Kidney (tissue), 13 donors: ENCODE measurements at regions not wholly inside any gene's neighbourhood (a gene's known extent, or its start where the extent isn't known, plus 50 kb on each side); places are given as distances from the start of the nearest gene placed in this dataset.
A peak's percentile ranks its signal among the peaks of the same experiment; 100 is the strongest.

Experiments
- DNase-seq, 5 donors: peaks; one replicate each; pipeline ENCODE4 v3.0.0-alpha.2; 2013 to 2020
- FAIRE-seq: peaks from 2 replicates; lab custom pipeline; 2012; peaks lifted over from hg19 to GRCh38; lab: Jason Lieb, UNC
- H3K27ac ChIP-seq, 2 donors: one replicate each; pipeline ENCODE4 v1.7.0; 2013; ENCODE audit warnings: low read depth in 2 of 2, low read length in 2 of 2, inconsistent platforms in 1 of 2
- H3K27me3 ChIP-seq: one replicate; pipeline ENCODE4 v1.7.1; 2013; ENCODE audit warnings: low read length, inconsistent platforms; ENCODE audit not compliant: control insufficient read depth, insufficient read depth
- H3K36me3 ChIP-seq, 3 donors: one replicate each; pipeline versions ENCODE4 v1.7.0 to v1.7.1; 2013; ENCODE audit warnings: low read length in 3 of 3, control low read depth in 1 of 3, inconsistent platforms in 1 of 3; ENCODE audit not compliant: insufficient read depth in 3 of 3, control insufficient read depth in 2 of 3
- H3K4me1 ChIP-seq, 3 donors: one replicate each; pipeline versions ENCODE4 v1.7.0 to v1.7.1; 2013; ENCODE audit warnings: low read length in 3 of 3, inconsistent platforms in 1 of 3, low read depth in 1 of 3; ENCODE audit not compliant: control insufficient read depth in 2 of 3, insufficient read depth in 2 of 3
- H3K4me3 ChIP-seq, 3 donors: one replicate each; pipeline versions ENCODE4 v1.7.0 to v1.8.1; 2013; ENCODE audit warnings: low read length in 3 of 3, control low read depth in 1 of 3, inconsistent platforms in 1 of 3
- H3K9ac ChIP-seq, 3 donors: one replicate each; pipeline versions ENCODE4 v1.7.0 to v1.7.1; 2013; ENCODE audit warnings: low read length in 3 of 3, control low read depth in 1 of 3, inconsistent platforms in 1 of 3
- H3K9me3 ChIP-seq, 3 donors: one replicate each; pipeline versions ENCODE4 v1.7.0 to v1.7.1; 2013; ENCODE audit warnings: low read length in 3 of 3, control low read depth in 1 of 3, inconsistent platforms in 1 of 3; ENCODE audit not compliant: control insufficient read depth in 2 of 3, insufficient read depth in 1 of 3
- intact Hi-C: fragments of 100-400 bp; cut with DNase I; formaldehyde crosslinking; loops from one replicate; pipeline ENCODE4 v1.11.1; 2022
- TF ChIP-seq, protein P1 (sequence below): IDR thresholded peaks from 3 replicates; pipeline ENCODE4 v1.5.1; 2012; ENCODE audit warnings: mild to moderate bottlenecking, moderate library complexity, borderline replicate concordance; ENCODE audit not compliant: insufficient read depth; ENCODE audit errors: extremely low read depth
- donor health status: control.
- donor health status: control.
- donor health status: control.
- donor health status: control.
- donor health status: control.
- donor health status: DM: yes; HTN: yes; CAD: no.
- donor health status: Normal renal cell carcinoma (clear cell type).

DNA sequence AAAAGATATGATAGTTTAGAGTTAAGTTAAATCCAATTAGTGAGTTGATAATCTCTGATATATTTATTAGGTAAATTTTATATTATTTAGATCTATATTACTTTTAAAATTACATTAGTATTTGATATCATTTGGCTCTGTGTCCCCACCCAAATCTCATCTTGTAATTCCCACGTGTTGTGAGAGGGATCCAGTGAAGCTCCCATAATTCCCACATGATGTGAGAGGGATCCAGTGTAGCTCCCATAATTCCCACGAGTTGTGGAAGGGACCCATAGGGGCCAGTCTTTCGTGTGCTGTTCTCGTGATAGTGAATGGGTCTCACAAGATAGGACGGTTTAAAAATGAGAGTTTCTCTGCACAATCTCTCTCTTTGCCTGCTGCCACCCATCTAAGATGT, 1183.6 kb downstream of the NSUN3 start:
- intact Hi-C loops, result no loop called here
- FAIRE-seq (no peak), DNase-seq (no peak)
- H3K27me3 ChIP-seq, result no peaks in the 10 kb centered on the region
- H3K9ac ChIP-seq, result no peak overlapping the region
- no peak overlapping the region for H3K27ac ChIP-seq
- H3K9me3 ChIP-seq, result no peaks in the 10 kb centered on the region
- TF ChIP-seq, protein P1, sequence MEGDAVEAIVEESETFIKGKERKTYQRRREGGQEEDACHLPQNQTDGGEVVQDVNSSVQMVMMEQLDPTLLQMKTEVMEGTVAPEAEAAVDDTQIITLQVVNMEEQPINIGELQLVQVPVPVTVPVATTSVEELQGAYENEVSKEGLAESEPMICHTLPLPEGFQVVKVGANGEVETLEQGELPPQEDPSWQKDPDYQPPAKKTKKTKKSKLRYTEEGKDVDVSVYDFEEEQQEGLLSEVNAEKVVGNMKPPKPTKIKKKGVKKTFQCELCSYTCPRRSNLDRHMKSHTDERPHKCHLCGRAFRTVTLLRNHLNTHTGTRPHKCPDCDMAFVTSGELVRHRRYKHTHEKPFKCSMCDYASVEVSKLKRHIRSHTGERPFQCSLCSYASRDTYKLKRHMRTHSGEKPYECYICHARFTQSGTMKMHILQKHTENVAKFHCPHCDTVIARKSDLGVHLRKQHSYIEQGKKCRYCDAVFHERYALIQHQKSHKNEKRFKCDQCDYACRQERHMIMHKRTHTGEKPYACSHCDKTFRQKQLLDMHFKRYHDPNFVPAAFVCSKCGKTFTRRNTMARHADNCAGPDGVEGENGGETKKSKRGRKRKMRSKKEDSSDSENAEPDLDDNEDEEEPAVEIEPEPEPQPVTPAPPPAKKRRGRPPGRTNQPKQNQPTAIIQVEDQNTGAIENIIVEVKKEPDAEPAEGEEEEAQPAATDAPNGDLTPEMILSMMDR, result no peak
- H3K4me1 ChIP-seq, result no peaks in the 10 kb centered on the region
- H3K4me3 ChIP-seq, result no peak overlapping the region
- no peaks in the 10 kb centered on the region for H3K36me3 ChIP-seq

DNA sequence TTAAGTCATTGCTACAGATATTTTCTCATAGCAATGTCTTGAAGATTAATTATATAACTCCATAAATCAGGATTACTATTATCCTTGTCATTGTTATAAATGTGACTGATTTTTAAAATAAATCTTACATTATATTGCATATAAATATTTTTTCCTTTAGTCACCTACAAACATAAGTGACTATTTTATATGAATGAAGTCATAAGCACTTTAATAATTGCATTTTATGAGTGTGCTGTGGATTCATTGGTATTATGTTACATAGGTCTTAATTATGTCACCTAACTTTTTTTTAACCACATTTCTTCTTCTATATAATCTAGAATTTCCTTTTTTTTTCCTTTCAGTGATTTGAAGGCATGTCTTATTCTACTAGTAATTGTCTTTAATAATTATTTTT, 1191.2 kb downstream of the NSUN3 start:
- Histone ChIP-seq H3K9ac (no peak overlapping the region), H3K4me1 (no peaks in the 10 kb centered on the region), H3K4me3 (no peak overlapping the region), H3K36me3 (no peaks in the 10 kb centered on the region), H3K27me3 (no peaks in the 10 kb centered on the region), H3K27ac (no peak overlapping the region), H3K9me3 (no peaks in the 10 kb centered on the region)
- intact Hi-C loops, result no loop called here
- DNase-seq, result no peak
- TF ChIP-seq, protein P1, result no peak
- peak; percentile 57 for FAIRE-seq

DNA sequence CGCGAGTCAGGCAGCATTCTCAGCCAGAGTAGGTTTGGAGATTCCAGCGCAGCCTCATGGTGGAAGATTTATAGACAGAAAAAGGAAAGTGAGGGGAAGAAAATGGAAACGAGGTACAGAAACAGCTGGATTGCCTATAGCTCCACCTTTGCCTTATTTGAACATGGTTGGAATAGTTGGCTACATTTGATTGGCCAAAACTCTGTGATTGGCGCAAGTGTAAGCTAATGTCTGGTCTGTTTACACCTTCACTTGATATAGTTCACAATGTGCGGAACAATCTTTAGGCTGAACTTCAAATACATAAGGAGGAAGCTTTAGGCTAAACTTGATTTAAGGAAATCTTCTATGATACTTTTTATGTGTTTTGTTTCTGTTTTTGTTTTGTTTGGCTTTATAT, 1191.9 kb downstream of the NSUN3 start:
- no peak for FAIRE-seq
- Histone ChIP-seq H3K9me3 (no peaks in the 10 kb centered on the region), H3K4me1 (no peaks in the 10 kb centered on the region), H3K4me3 (no peak overlapping the region), H3K27ac (no peak overlapping the region), H3K36me3 (no peaks in the 10 kb centered on the region), H3K9ac (no peak overlapping the region), H3K27me3 (no peaks in the 10 kb centered on the region)
- no peak for DNase-seq
- TF ChIP-seq, protein P1, result no peak
- intact Hi-C loops, result no loop called here

DNA sequence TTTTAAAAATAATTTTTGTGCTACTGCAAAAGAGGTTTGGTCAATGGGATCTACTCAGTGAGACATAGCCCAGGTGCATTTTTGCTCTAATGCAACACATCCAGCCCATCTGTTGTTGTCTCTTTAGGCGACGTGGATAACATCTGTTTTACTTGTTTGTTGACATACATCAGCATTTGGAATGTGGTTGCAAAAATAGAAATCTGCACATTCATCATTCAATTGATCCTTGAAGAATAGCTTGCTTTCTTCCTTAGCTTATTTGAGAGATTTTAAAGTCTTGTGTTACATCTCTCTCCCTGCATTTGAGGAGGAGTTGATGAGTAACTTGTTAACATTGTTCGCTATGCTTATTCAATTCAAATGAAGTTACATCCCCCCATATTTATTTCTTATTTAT, 1202.3 kb downstream of the NSUN3 start:
- H3K4me3 ChIP-seq, result no peak overlapping the region
- H3K9ac ChIP-seq, result no peak overlapping the region
- H3K36me3 ChIP-seq, result no peaks in the 10 kb centered on the region
- DNase-seq (no peak), FAIRE-seq (no peak)
- no peaks in the 10 kb centered on the region for H3K27me3 ChIP-seq
- intact Hi-C loops, result no loop called here
- TF ChIP-seq, protein P1, result no peak
- H3K9me3 ChIP-seq, result no peaks in the 10 kb centered on the region
- H3K4me1 ChIP-seq, result no peaks in the 10 kb centered on the region
- H3K27ac ChIP-seq, result no peak overlapping the region
